HFFc6 (cell line): ENCODE measurements at regions not wholly inside any gene's neighbourhood (a gene's known extent, or its start where the extent isn't known, plus 50 kb on each side); places are given as distances from the start of the nearest gene placed in this dataset.

Experiments
- DNase-seq: peaks from one replicate; pipeline ENCODE4 v3.0.0-alpha.2; 2018
- H3K27ac Mint-ChIP-seq: 2 replicates; pipeline ENCODE4 v1.8.0; 2020; ENCODE audit warnings: mild to moderate bottlenecking, mixed read lengths
- H3K27me3 Mint-ChIP-seq: 2 replicates; pipeline ENCODE4 v1.8.0; 2021; ENCODE audit warnings: mild to moderate bottlenecking, moderate library complexity, mixed read lengths; ENCODE audit not compliant: insufficient read depth
- H3K36me3 Mint-ChIP-seq: 2 replicates; pipeline ENCODE4 v1.8.0; 2021; ENCODE audit warnings: low read depth, mixed read lengths
- H3K4me1 Mint-ChIP-seq: 2 replicates; pipeline ENCODE4 v1.8.0; 2020; ENCODE audit warnings: low read depth, mixed read lengths
- H3K4me3 Mint-ChIP-seq: 2 replicates; pipeline ENCODE4 v1.8.0; 2020; ENCODE audit warnings: mild to moderate bottlenecking, moderate library complexity, mixed read lengths
- H3K9me3 Mint-ChIP-seq: 2 replicates; pipeline ENCODE4 v1.8.0; 2020; ENCODE audit warnings: mild to moderate bottlenecking, mixed read lengths
- TF ChIP-seq, protein P1 (sequence below): fragments of 200-600 bp; sonication (generic); IDR thresholded peaks from 2 replicates; pipeline ENCODE4 v1.5.0; 2021; ENCODE audit warnings: antibody characterized with exemption, mild to moderate bottlenecking

DNA sequence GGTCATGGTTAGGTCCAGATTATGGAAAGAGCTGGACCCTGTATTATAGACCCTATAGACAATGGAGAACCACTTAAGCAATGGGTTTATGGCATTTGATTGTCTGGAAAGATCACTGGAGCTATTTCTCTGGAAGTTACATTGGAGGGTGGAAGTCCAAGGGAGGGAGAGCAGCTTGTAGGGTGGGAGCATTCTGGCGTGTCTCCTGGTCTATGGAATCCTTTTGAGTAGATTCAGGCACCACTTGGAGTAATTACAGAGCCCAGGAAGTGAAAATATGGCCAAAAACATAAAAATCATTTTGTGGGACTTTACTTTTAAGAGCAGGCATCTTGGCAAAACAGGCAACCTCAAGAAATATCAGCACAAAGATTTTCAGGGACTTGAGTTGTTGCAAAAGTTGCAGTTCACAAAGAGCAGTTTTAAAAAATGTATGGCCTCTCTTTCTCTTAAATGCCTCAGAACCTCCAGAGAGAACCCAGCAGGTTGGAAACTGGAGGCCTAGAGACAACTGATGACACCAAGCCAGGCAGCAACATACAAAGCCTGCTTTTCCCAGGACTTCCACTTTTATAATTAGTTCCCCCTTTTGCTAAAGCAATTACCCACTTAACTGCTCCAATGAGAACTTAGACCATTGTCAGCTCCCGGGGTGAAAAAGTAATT is 331.0 kb downstream of the MYCN start:
- peaks cover 41% of the 10 kb centered on the region for H3K9me3 Mint-ChIP-seq
- no peak overlapping the region for H3K27ac Mint-ChIP-seq
- no peaks in the 10 kb centered on the region for H3K36me3 Mint-ChIP-seq
- H3K4me1 Mint-ChIP-seq: no peaks in the 10 kb centered on the region
- TF ChIP-seq, protein P1, sequence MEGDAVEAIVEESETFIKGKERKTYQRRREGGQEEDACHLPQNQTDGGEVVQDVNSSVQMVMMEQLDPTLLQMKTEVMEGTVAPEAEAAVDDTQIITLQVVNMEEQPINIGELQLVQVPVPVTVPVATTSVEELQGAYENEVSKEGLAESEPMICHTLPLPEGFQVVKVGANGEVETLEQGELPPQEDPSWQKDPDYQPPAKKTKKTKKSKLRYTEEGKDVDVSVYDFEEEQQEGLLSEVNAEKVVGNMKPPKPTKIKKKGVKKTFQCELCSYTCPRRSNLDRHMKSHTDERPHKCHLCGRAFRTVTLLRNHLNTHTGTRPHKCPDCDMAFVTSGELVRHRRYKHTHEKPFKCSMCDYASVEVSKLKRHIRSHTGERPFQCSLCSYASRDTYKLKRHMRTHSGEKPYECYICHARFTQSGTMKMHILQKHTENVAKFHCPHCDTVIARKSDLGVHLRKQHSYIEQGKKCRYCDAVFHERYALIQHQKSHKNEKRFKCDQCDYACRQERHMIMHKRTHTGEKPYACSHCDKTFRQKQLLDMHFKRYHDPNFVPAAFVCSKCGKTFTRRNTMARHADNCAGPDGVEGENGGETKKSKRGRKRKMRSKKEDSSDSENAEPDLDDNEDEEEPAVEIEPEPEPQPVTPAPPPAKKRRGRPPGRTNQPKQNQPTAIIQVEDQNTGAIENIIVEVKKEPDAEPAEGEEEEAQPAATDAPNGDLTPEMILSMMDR: no peak
- DNase-seq: no peak
- H3K27me3 Mint-ChIP-seq: 0 out of 2 replicates have a peak, but pooled peaks cover 1% of the 10 kb centered on the region
- H3K4me3 Mint-ChIP-seq: no peak overlapping the region

DNA sequence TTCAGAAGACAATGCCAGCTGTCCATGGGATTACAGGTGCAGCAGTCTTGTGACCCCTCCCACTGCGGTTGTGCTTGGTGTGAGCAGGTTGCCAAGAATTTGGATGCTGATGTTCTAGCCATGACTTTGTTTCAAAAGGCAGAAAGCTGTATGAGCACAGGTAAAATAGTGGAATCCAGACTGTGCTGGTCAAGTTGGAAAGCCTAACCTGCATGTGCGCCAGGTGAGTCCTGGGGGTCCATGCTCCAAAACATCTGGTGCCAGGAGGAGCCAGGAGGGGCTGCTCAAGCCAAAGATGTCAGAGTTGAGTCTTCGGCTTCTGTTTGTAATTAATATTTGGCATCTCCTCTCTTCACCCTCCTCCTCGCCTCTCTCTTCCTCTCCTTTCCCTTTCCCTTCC is 330.1 kb downstream of the MYCN start:
- Mint-ChIP-seq H3K4me3 (no peak overlapping the region), H3K9me3 (peaks cover 41% of the 10 kb centered on the region), H3K27ac (no peak overlapping the region), H3K27me3 (0 out of 2 replicates have a peak, but pooled peaks cover 1% of the 10 kb centered on the region), H3K36me3 (no peaks in the 10 kb centered on the region), H3K4me1 (no peaks in the 10 kb centered on the region)
- TF ChIP-seq, protein P1: no peak
- DNase-seq: no peak

DNA sequence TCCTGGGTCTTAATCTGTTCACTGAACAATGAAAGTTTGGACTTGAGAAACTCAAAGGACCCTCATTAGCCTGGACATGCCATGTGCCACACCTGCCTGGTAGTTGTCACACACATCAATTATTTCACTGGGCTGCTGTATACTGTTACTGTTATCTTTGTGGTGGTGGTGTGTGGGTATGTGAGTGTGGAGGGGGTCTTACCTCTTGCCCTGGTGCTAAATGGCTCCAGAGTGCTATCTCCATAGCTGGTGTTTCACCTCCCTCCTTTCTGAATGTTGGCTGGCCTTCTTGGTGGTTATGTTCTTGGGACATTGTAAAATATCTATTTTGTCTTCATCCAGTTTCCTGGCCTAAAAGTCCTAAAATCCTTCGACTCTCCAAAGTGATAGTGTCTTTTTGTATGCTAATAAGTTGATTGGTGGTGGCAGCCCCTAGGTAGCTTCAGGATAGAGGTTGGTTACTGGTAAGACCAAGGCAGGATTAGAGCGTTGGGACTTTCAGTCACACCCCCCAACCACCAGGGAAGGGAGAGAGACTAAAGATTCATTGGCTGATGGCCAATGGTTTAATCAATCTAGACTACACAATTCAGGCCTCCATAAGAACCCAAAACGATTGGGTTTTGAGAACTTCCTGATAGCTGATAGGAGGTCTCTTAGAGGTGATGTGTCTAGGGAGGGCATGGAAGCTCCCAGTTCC is 328.1 kb downstream of the MYCN start:
- Mint-ChIP-seq H3K36me3 (no peaks in the 10 kb centered on the region), H3K4me3 (no peak overlapping the region), H3K27me3 (0 out of 2 replicates have a peak, but pooled peaks cover 1% of the 10 kb centered on the region), H3K9me3 (peaks cover 40% of the 10 kb centered on the region), H3K4me1 (no peaks in the 10 kb centered on the region), H3K27ac (no peak overlapping the region)
- DNase-seq: no peak
- TF ChIP-seq, protein P1: no peak

DNA sequence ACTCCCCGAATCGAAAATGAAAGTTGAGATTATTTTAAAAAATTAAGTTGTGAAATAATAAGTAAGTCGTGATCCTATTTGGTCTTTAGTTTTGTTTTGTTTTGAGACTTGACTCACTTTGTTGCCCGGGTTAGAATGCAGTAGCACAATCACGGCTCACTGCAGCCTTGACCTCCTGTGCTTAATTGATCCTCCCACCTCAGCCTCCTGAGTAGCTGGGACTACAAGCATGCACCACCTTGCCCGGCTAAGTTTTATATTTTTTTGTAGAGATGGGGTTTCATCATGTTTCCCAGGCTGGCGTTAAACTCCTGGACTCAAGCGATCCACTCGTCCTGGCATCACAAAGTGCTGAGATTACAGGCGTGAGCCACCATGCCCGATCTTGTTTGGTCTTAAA is 326.2 kb downstream of the MYCN start:
- H3K4me1 Mint-ChIP-seq: no peaks in the 10 kb centered on the region
- H3K4me3 Mint-ChIP-seq: no peak overlapping the region
- TF ChIP-seq, protein P1: no peak
- peaks cover 49% of the 10 kb centered on the region for H3K9me3 Mint-ChIP-seq
- H3K27me3 Mint-ChIP-seq: 0 out of 2 replicates have a peak, but pooled peaks cover 1% of the 10 kb centered on the region
- H3K36me3 Mint-ChIP-seq: no peaks in the 10 kb centered on the region
- no peak overlapping the region for H3K27ac Mint-ChIP-seq
- DNase-seq: no peak

DNA sequence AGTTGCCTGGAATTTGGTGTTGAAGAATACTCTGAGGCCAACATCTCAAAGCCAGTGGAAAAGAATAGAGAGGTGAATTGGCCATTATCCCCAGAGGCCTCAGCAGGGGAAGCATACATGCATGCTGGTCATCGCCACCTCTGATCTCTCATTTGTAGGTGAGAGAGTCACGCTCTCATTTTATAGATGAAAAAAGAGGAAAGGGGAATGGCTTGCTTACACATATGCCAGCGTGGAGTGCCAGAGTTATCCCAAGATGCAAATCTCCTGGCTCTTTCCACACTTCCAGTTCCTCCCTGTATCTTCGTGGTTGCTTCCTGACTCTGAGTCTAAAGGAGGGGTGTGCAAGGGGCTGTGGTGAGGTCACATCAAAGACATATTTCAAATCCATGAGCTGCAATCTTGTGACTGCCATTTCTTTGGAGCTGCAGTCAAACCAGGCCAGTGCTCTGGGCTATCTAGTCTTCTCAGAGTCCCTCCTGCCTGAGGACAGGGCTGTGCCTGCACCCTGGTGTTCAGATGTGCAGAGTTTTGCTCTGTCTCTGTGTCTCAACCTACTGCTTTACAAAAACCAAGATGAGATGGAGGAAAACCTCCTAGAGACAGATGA is 324.7 kb downstream of the MYCN start:
- Mint-ChIP-seq H3K4me1 (no peaks in the 10 kb centered on the region), H3K4me3 (no peak overlapping the region), H3K27me3 (0 out of 2 replicates have a peak, but pooled peaks cover 1% of the 10 kb centered on the region), H3K36me3 (no peaks in the 10 kb centered on the region), H3K9me3 (peaks cover 55% of the 10 kb centered on the region), H3K27ac (no peak overlapping the region)
- no peak for DNase-seq
- TF ChIP-seq, protein P1: no peak
